ENCODE measurements at regions not wholly inside any gene's neighbourhood (a gene's known extent, or its start where the extent isn't known, plus 50 kb on each side); places are given as distances from the start of the nearest gene placed in this dataset.

DNA sequence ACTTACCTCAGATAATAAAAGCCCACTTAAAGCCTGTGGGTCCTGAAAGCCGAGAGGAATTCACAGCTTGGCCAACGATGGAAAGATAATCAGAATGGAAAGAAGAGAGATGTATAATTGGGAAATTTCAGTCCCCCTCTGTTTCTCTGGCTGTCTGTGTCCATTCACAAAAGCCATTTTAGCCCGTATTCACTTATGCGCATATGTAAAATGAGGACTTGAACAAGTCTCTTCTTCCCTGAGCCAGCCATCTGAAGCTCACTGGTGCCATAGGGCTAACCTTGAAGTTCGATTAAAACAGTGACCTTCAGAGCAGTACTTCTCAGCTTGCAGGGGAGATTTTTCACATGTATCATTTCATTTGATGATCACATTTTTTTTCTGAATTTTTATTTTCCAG lies 527.2 kb downstream of the GRIN2A start:
- no peak for TF ChIP-seq C11orf30 (IDR thresholded peaks at IDR 0.05; ENCODE audit: low read depth)
- TF ChIP-seq, protein P1, sequence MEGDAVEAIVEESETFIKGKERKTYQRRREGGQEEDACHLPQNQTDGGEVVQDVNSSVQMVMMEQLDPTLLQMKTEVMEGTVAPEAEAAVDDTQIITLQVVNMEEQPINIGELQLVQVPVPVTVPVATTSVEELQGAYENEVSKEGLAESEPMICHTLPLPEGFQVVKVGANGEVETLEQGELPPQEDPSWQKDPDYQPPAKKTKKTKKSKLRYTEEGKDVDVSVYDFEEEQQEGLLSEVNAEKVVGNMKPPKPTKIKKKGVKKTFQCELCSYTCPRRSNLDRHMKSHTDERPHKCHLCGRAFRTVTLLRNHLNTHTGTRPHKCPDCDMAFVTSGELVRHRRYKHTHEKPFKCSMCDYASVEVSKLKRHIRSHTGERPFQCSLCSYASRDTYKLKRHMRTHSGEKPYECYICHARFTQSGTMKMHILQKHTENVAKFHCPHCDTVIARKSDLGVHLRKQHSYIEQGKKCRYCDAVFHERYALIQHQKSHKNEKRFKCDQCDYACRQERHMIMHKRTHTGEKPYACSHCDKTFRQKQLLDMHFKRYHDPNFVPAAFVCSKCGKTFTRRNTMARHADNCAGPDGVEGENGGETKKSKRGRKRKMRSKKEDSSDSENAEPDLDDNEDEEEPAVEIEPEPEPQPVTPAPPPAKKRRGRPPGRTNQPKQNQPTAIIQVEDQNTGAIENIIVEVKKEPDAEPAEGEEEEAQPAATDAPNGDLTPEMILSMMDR (IDR thresholded peaks at IDR 0.05 in 2 of 3, conservative IDR thresholded peaks at IDR 0.05 in 1 of 3; ENCODE audit: insufficient read depth in 2 of 3, low read depth in 1 of 3, low read length in 3 of 3), result no peak
- TF ChIP-seq, protein P2, sequence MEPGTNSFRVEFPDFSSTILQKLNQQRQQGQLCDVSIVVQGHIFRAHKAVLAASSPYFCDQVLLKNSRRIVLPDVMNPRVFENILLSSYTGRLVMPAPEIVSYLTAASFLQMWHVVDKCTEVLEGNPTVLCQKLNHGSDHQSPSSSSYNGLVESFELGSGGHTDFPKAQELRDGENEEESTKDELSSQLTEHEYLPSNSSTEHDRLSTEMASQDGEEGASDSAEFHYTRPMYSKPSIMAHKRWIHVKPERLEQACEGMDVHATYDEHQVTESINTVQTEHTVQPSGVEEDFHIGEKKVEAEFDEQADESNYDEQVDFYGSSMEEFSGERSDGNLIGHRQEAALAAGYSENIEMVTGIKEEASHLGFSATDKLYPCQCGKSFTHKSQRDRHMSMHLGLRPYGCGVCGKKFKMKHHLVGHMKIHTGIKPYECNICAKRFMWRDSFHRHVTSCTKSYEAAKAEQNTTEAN (CRISPR knock-in tag; IDR thresholded peaks at IDR 0.05), result no peak
- no peak for TF ChIP-seq HNRNPK (IDR thresholded peaks at IDR 0.05; ENCODE audit: low read depth, low read length, poor library complexity, severe bottlenecking)
- TF ChIP-seq DACH1 (IDR thresholded peaks at IDR 0.05; ENCODE audit: partially characterized antibody), result no peak
- TF ChIP-seq, protein P3, sequence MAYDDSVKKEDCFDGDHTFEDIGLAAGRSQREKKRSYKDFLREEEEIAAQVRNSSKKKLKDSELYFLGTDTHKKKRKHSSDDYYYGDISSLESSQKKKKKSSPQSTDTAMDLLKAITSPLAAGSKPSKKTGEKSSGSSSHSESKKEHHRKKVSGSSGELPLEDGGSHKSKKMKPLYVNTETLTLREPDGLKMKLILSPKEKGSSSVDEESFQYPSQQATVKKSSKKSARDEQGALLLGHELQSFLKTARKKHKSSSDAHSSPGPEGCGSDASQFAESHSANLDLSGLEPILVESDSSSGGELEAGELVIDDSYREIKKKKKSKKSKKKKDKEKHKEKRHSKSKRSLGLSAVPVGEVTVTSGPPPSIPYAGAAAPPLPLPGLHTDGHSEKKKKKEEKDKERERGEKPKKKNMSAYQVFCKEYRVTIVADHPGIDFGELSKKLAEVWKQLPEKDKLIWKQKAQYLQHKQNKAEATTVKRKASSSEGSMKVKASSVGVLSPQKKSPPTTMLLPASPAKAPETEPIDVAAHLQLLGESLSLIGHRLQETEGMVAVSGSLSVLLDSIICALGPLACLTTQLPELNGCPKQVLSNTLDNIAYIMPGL (CRISPR knock-in tag; IDR thresholded peaks at IDR 0.05), result no peak
- TF ChIP-seq, protein P4, sequence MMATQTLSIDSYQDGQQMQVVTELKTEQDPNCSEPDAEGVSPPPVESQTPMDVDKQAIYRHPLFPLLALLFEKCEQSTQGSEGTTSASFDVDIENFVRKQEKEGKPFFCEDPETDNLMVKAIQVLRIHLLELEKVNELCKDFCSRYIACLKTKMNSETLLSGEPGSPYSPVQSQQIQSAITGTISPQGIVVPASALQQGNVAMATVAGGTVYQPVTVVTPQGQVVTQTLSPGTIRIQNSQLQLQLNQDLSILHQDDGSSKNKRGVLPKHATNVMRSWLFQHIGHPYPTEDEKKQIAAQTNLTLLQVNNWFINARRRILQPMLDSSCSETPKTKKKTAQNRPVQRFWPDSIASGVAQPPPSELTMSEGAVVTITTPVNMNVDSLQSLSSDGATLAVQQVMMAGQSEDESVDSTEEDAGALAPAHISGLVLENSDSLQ (IDR thresholded peaks at IDR 0.05), result no peak
- TF ChIP-seq KAT7 (CRISPR knock-in tag; IDR thresholded peaks at IDR 0.05; ENCODE audit: borderline replicate concordance), result no peak
- TF ChIP-seq, protein P5, sequence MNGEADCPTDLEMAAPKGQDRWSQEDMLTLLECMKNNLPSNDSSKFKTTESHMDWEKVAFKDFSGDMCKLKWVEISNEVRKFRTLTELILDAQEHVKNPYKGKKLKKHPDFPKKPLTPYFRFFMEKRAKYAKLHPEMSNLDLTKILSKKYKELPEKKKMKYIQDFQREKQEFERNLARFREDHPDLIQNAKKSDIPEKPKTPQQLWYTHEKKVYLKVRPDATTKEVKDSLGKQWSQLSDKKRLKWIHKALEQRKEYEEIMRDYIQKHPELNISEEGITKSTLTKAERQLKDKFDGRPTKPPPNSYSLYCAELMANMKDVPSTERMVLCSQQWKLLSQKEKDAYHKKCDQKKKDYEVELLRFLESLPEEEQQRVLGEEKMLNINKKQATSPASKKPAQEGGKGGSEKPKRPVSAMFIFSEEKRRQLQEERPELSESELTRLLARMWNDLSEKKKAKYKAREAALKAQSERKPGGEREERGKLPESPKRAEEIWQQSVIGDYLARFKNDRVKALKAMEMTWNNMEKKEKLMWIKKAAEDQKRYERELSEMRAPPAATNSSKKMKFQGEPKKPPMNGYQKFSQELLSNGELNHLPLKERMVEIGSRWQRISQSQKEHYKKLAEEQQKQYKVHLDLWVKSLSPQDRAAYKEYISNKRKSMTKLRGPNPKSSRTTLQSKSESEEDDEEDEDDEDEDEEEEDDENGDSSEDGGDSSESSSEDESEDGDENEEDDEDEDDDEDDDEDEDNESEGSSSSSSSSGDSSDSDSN (IDR thresholded peaks at IDR 0.05; ENCODE audit: borderline replicate concordance in 1 of 2, low read depth in 2 of 2, low read length in 2 of 2), result no peak
- TF ChIP-seq POLR2A (conservative IDR thresholded peaks at IDR 0.05), result no peak
- TF ChIP-seq SNIP1 (IDR thresholded peaks at IDR 0.05; ENCODE audit: low read depth), result no peak
- no peak for TF ChIP-seq ZFP1 (CRISPR knock-in tag; IDR thresholded peaks at IDR 0.05)
